H9 (cell line): ENCODE measurements at regions not wholly inside any gene's neighbourhood (a gene's known extent, or its start where the extent isn't known, plus 50 kb on each side); places are given as distances from the start of the nearest gene placed in this dataset.

Source experiments
- DNase-seq: peaks from one replicate; pipeline ENCODE4 v3.0.0-alpha.2; 2017
- H2AFZ ChIP-seq: one replicate; pipeline ENCODE4 v1.6.1; 2013; ENCODE audit warnings: mild to moderate bottlenecking, low read length, control low read depth, moderate library complexity
- H2AK5ac ChIP-seq: 2 replicates; pipeline ENCODE4 v1.6.1; 2013; ENCODE audit warnings: low read length, control low read depth, mixed read lengths; ENCODE audit not compliant: insufficient read length
- H2BK120ac ChIP-seq: one replicate; pipeline ENCODE4 v1.6.1; 2013; ENCODE audit warnings: low read depth, mild to moderate bottlenecking, low read length, control low read depth, inconsistent platforms; ENCODE audit not compliant: poor library complexity, severe bottlenecking
- H2BK12ac ChIP-seq: 2 replicates; pipeline ENCODE4 v1.6.1; 2013; ENCODE audit warnings: low read length, control low read depth, mixed read lengths, low read depth; ENCODE audit not compliant: insufficient read length
- H2BK15ac ChIP-seq: 2 replicates; pipeline ENCODE4 v1.6.1; 2013; ENCODE audit warnings: low read depth, low read length, control low read depth
- H2BK20ac ChIP-seq: one replicate; pipeline ENCODE4 v1.6.1; 2013; ENCODE audit warnings: low read depth, mild to moderate bottlenecking, low read length, control low read depth, inconsistent platforms; ENCODE audit not compliant: poor library complexity, severe bottlenecking
- H2BK5ac ChIP-seq: 2 replicates; pipeline ENCODE4 v1.6.1; 2013; ENCODE audit warnings: low read length, control low read depth, mixed read lengths; ENCODE audit not compliant: insufficient read length
- H3K14ac ChIP-seq: 2 replicates; pipeline ENCODE4 v1.6.1; 2013; ENCODE audit warnings: low read length, control low read depth; ENCODE audit not compliant: insufficient read depth
- H3K18ac ChIP-seq: 2 replicates; pipeline ENCODE4 v1.6.1; 2013; ENCODE audit warnings: low read depth, mild to moderate bottlenecking, mixed read lengths, low read length, control low read depth; ENCODE audit not compliant: insufficient read length
- H3K23ac ChIP-seq: 2 replicates; pipeline ENCODE4 v1.6.1; 2013; ENCODE audit warnings: low read length, control low read depth, mixed read lengths, low read depth; ENCODE audit not compliant: insufficient read length
- H3K23me2 ChIP-seq: 2 replicates; pipeline ENCODE4 v1.6.1; 2013; ENCODE audit warnings: low read depth, mild to moderate bottlenecking, mixed read lengths, low read length, control low read depth; ENCODE audit not compliant: insufficient read length, poor library complexity, severe bottlenecking
- H3K27ac ChIP-seq: 2 replicates; pipeline ENCODE4 v1.5.1; 2013; ENCODE audit warnings: low read length, control low read depth, mixed read lengths, low read depth; ENCODE audit not compliant: insufficient read length
- H3K27me3 ChIP-seq: 2 replicates; pipeline ENCODE4 v1.6.1; 2013; ENCODE audit warnings: low read length, control low read depth, inconsistent platforms; ENCODE audit not compliant: insufficient read depth
- H3K4ac ChIP-seq: 2 replicates; pipeline ENCODE4 v1.6.1; 2013; ENCODE audit warnings: low read depth, mild to moderate bottlenecking, control low read depth, inconsistent platforms, low read length, moderate library complexity
- H3K4me1 ChIP-seq: 2 replicates; pipeline ENCODE4 v1.6.1; 2013; ENCODE audit warnings: low read length, control low read depth, inconsistent platforms; ENCODE audit not compliant: insufficient read depth
- H3K4me2 ChIP-seq: 2 replicates; pipeline ENCODE4 v1.6.1; 2013; ENCODE audit warnings: low read length, control low read depth, mixed read lengths; ENCODE audit not compliant: insufficient read length, insufficient read depth
- H3K56ac ChIP-seq: 2 replicates; pipeline ENCODE4 v1.6.1; 2013; ENCODE audit warnings: low read depth, mild to moderate bottlenecking, mixed read lengths, low read length, control low read depth; ENCODE audit not compliant: insufficient read length
- H3K79me1 ChIP-seq: 2 replicates; pipeline ENCODE4 v1.6.1; 2013; ENCODE audit warnings: low read depth, mild to moderate bottlenecking, moderate library complexity, low read length, control low read depth, inconsistent platforms; ENCODE audit not compliant: insufficient read depth, poor library complexity, severe bottlenecking
- H3K79me2 ChIP-seq: 2 replicates; pipeline ENCODE4 v1.6.1; 2013; ENCODE audit warnings: low read length, control low read depth, inconsistent platforms; ENCODE audit not compliant: insufficient read depth
- H3K9ac ChIP-seq: 2 replicates; pipeline ENCODE4 v1.6.1; 2013; ENCODE audit warnings: low read length, control low read depth, mixed read lengths; ENCODE audit not compliant: insufficient read length; ENCODE audit errors: extremely low read depth
- H3K9me3 ChIP-seq: one replicate; pipeline ENCODE4 v1.6.1; 2013; ENCODE audit warnings: low read depth, low read length, inconsistent platforms; ENCODE audit not compliant: control insufficient read depth
- H3T11ph ChIP-seq: one replicate; pipeline ENCODE4 v1.6.1; 2013; ENCODE audit warnings: mild to moderate bottlenecking, low read length, control low read depth, inconsistent platforms
- H4K20me1 ChIP-seq: one replicate; pipeline ENCODE4 v1.6.1; 2013; ENCODE audit not compliant: control insufficient read depth, insufficient read length, insufficient read depth
- H4K5ac ChIP-seq: 2 replicates; pipeline ENCODE4 v1.6.1; 2013; ENCODE audit warnings: low read depth, mild to moderate bottlenecking, mixed read lengths, low read length, control low read depth; ENCODE audit not compliant: insufficient read length
- H4K8ac ChIP-seq: replicated peaks from 2 replicates; pipeline ENCODE4 v1.6.1; 2013; ENCODE audit warnings: low read length, control low read depth, mixed read lengths, low read depth; ENCODE audit not compliant: insufficient read length
- H4K91ac ChIP-seq: 2 replicates; pipeline ENCODE4 v1.6.1; 2013; ENCODE audit warnings: low read depth, mild to moderate bottlenecking, moderate library complexity, mixed read lengths, low read length, control low read depth; ENCODE audit not compliant: insufficient read length
- H3K27ac Mint-ChIP-seq, 3 experiments: 2 replicates in 2 of 3; 3 replicates in 1 of 3; pipeline ENCODE4 v1.8.0; 2020 to 2021; ENCODE audit warnings: mixed read lengths in 3 of 3, mild to moderate bottlenecking in 1 of 3, moderate library complexity in 1 of 3
- H3K27me3 Mint-ChIP-seq: 2 replicates; pipeline ENCODE4 v1.8.0; 2021; ENCODE audit warnings: low read depth, mild to moderate bottlenecking, moderate library complexity, mixed read lengths
- H3K36me3 Mint-ChIP-seq, 3 experiments: 2 replicates in 2 of 3; 3 replicates in 1 of 3; pipeline ENCODE4 v1.8.0; 2020 to 2021; ENCODE audit warnings: low read depth in 3 of 3, mixed read lengths in 3 of 3; ENCODE audit not compliant: insufficient read depth in 1 of 3
- H3K4me1 Mint-ChIP-seq, 2 experiments: 2 replicates each; pipeline ENCODE4 v1.8.0; 2020; ENCODE audit warnings: mixed read lengths in 2 of 2
- H3K4me3 Mint-ChIP-seq, 2 experiments: 2 replicates in 1 of 2; 3 replicates in 1 of 2; pipeline ENCODE4 v1.8.0; 2020 to 2021; ENCODE audit warnings: mild to moderate bottlenecking in 2 of 2, mixed read lengths in 2 of 2, moderate library complexity in 1 of 2
- H3K9me3 Mint-ChIP-seq, 2 experiments: 2 replicates in 1 of 2; 3 replicates in 1 of 2; pipeline ENCODE4 v1.8.0; 2020; ENCODE audit warnings: mild to moderate bottlenecking in 2 of 2, mixed read lengths in 2 of 2, moderate library complexity in 1 of 2
- CTCF ChIP-seq: fragments of 200-600 bp; sonication (generic); conservative IDR thresholded peaks from 3 replicates; pipeline ENCODE4 v1.8.0; 2021; ENCODE audit warnings: antibody characterized with exemption, mild to moderate bottlenecking
- WGBS: extraction: QIAGEN DNeasy Blood & Tissue Kit; methylation state at CpG from one replicate; pipeline ENCODE4 v1.1.7; 2013; ENCODE audit warnings: missing lambda C conversion rate, low lambda C conversion rate, mixed read lengths; ENCODE audit not compliant: insufficient read length; ENCODE audit errors: extremely low coverage; 5-methylcytosine and 5-hydroxymethylcytosine counted together

DNA sequence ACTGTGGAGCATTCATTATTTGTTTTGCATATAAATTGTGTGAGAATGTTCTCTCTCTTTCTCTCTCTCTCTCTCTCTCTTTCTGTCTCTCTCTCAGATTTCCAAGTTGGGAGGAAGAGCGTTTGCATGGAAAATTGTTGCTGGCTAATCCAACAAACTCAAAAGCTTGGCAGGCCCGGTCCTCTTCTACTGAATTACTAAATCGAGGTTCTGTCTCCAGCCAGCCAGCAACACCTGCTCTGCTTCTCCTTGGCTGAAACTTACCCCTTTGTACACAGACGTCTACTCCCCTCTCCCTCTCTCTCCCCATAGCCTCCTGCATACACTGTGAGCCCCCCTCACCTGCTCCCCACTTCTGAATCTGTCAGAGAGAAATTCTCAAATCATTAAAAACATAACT lies 996.4 kb upstream of the AUTS2 start:
- Histone ChIP-seq H3T11ph (no peak overlapping the region), H4K5ac (no peak overlapping the region), H2BK12ac (no peak overlapping the region), H3K4me2 (no peak overlapping the region), H3K9me3 (no peaks in the 10 kb centered on the region), H3K23ac (no peak overlapping the region), H3K18ac (no peak overlapping the region), H3K4me1 (no peaks in the 10 kb centered on the region), H3K4ac (no peak overlapping the region), H3K23me2 (no peaks in the 10 kb centered on the region), H2AFZ (no peak overlapping the region), H4K8ac (no peak overlapping the region), H3K9ac (no peak overlapping the region), H3K79me1 (no peaks in the 10 kb centered on the region), H2BK5ac (no peak overlapping the region), H3K56ac (no peak overlapping the region), H3K27me3 (no peaks in the 10 kb centered on the region), H2BK120ac (no peak overlapping the region), H3K79me2 (no peaks in the 10 kb centered on the region), H4K91ac (no peak overlapping the region), H2BK20ac (no peak overlapping the region), H3K14ac (no peak overlapping the region), H4K20me1 (no peaks in the 10 kb centered on the region), H2BK15ac (no peak overlapping the region), H2AK5ac (no peak overlapping the region), H3K27ac (no peak overlapping the region)
- Mint-ChIP-seq H3K27me3 (no peaks in the 10 kb centered on the region; the same call in none of the 2 replicates), H3K9me3 (peaks cover 0 to 2% of the 10 kb centered on the region in 2 experiments; a peak in 1 of 5 replicates), H3K4me3 (no peak overlapping the region), H3K36me3 (no peaks in the 10 kb centered on the region), H3K27ac (no peak overlapping the region), H3K4me1 (peaks cover 3 to 6% of the 10 kb centered on the region in 2 experiments; a peak in 2 of 4 replicates)
- no peak for DNase-seq
- no CpG with 5 or more reads among the region's 4 CpGs for WGBS
- TF ChIP-seq CTCF: no peak
